PC-3 (cell line): ENCODE measurements at regions not wholly inside any gene's neighbourhood (a gene's known extent, or its start where the extent isn't known, plus 50 kb on each side); places are given as distances from the start of the nearest gene placed in this dataset.

Experiments used
- ATAC-seq: fragments of 200-7000 bp; cut with Tn5 transposase; 2 replicates; pipeline ENCODE4 v1.9.1; 2020; ENCODE audit warnings: mild to moderate bottlenecking, moderate library complexity
- BruUV-seq: library from RNA; stranded (reverse); fragments of 400-500 nt; replicated peaks from 2 replicates; lab custom pipeline; 2021; lab: Mats Ljungman, UMichigan
- CTCF ChIA-PET: fragments of 300-600 bp; sonication (Branson Sonifier 250); formaldehyde crosslinking; loops from one replicate; lab custom pipeline; 2022; ENCODE audit warnings: antibody characterized with exemption; lab: Charles Lee
- POLR2A ChIA-PET: fragments of 300-600 bp; sonication (Branson Sonifier 250); formaldehyde crosslinking; loops from one replicate; lab custom pipeline; 2022; ENCODE audit warnings: antibody characterized with exemption; ENCODE audit not compliant: unreplicated experiment; lab: Charles Lee
- DNase-seq: peaks from one replicate; pipeline ENCODE4 v3.0.0-alpha.2; 2015
- H2AFZ ChIP-seq: fragments of 300-600 bp; sonication (generic); 2 replicates; pipeline ENCODE4 v1.6.0; 2016; ENCODE audit warnings: antibody characterized with exemption, low read length
- H3F3A ChIP-seq: fragments of 300-600 bp; sonication (generic); one replicate; pipeline ENCODE4 v1.6.0; 2017; ENCODE audit warnings: antibody characterized with exemption, low read length, control low read depth, mild to moderate bottlenecking; ENCODE audit not compliant: unreplicated experiment
- H3K27ac ChIP-seq: fragments of 300-600 bp; sonication (generic); 2 replicates; pipeline ENCODE4 v1.5.1; 2016; ENCODE audit warnings: mild to moderate bottlenecking, low read length
- H3K27me3 ChIP-seq: fragments of 300-600 bp; sonication (generic); 2 replicates; pipeline ENCODE4 v1.6.1; 2016; ENCODE audit warnings: low read length, mixed read lengths
- H3K36me3 ChIP-seq: fragments of 300-600 bp; sonication (generic); 2 replicates; pipeline ENCODE4 v1.6.1; 2016; ENCODE audit warnings: low read depth, mixed run types, low read length, mixed read lengths
- H3K4me1 ChIP-seq: fragments of 300-600 bp; sonication (generic); 2 replicates; pipeline ENCODE4 v1.5.1; 2016; ENCODE audit warnings: low read length; ENCODE audit not compliant: insufficient read depth
- H3K4me2 ChIP-seq: fragments of 300-600 bp; sonication (generic); 2 replicates; pipeline ENCODE4 v1.6.0; 2016; ENCODE audit warnings: low read length
- H3K4me3 ChIP-seq: fragments of 300-600 bp; sonication (generic); 2 replicates; pipeline ENCODE4 v1.5.1; 2016; ENCODE audit warnings: mild to moderate bottlenecking, low read length, mixed read lengths
- H3K79me2 ChIP-seq: fragments of 300-600 bp; sonication (generic); 2 replicates; pipeline ENCODE4 v1.6.1; 2017; ENCODE audit warnings: low read length, mixed read lengths
- H3K9ac ChIP-seq: fragments of 300-600 bp; sonication (generic); 2 replicates; pipeline ENCODE4 v1.6.0; 2016; ENCODE audit warnings: mild to moderate bottlenecking, low read length
- H3K9me2 ChIP-seq: fragments of 300-600 bp; sonication (generic); replicated peaks from 2 replicates; pipeline ENCODE4 v1.6.1; 2016; ENCODE audit warnings: mixed run types, low read length, mixed read lengths
- H3K9me3 ChIP-seq: fragments of 300-600 bp; sonication (generic); 2 replicates; pipeline ENCODE4 v1.6.1; 2016; ENCODE audit warnings: low read length, mixed read lengths
- H4K20me1 ChIP-seq: fragments of 300-600 bp; sonication (generic); 2 replicates; pipeline ENCODE4 v1.6.1; 2016; ENCODE audit warnings: low read length, mixed read lengths
- EZH2 ChIP-seq: fragments of 300-600 bp; sonication (generic); IDR thresholded peaks from one replicate; pipeline ENCODE4 v1.6.1; 2017; ENCODE audit warnings: antibody characterized with exemption, mild to moderate bottlenecking, low read length; ENCODE audit not compliant: unreplicated experiment
- EZH2phosphoT487 ChIP-seq: fragments of 300-600 bp; sonication (generic); IDR thresholded peaks from 2 replicates; pipeline ENCODE4 v1.6.1; 2018; ENCODE audit warnings: mild to moderate bottlenecking, antibody characterized with exemption, low read length, borderline replicate concordance
- intact Hi-C: fragments of 100-400 bp; cut with micrococcal nuclease; formaldehyde crosslinking; loops from 2 replicates; pipeline ENCODE4 v1.9.0; 2023
- TF ChIP-seq, protein P1 (sequence below): fragments of 300-600 bp; sonication (generic); conservative IDR thresholded peaks from 2 replicates; pipeline ENCODE4 v1.5.1; 2017; ENCODE audit warnings: antibody characterized with exemption, low read depth, mild to moderate bottlenecking, low read length

DNA sequence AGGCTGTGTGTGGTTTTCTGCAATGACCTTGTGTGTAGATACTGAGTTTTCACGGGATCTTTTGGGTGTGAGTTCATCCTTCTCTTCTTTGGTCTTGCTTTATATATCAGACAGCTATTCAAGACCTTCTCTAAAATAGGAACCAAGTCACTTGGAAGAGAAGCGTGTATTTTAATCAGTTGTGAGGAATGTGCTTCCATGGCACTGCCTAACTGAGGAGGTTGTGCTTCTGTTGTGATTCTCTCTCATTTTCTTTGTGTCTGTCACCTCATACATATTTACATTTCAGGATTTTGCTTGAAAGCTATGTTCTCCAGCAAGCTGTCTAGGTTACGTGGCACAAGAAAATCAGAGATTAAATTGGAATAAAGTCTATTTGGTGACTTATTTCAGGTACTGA, 428.7 kb downstream of the QKI start:
- H3K4me1 ChIP-seq = no peaks in the 10 kb centered on the region
- H3K9me2 ChIP-seq = no peaks in the 10 kb centered on the region
- no peak for DNase-seq
- TF ChIP-seq, protein P1, sequence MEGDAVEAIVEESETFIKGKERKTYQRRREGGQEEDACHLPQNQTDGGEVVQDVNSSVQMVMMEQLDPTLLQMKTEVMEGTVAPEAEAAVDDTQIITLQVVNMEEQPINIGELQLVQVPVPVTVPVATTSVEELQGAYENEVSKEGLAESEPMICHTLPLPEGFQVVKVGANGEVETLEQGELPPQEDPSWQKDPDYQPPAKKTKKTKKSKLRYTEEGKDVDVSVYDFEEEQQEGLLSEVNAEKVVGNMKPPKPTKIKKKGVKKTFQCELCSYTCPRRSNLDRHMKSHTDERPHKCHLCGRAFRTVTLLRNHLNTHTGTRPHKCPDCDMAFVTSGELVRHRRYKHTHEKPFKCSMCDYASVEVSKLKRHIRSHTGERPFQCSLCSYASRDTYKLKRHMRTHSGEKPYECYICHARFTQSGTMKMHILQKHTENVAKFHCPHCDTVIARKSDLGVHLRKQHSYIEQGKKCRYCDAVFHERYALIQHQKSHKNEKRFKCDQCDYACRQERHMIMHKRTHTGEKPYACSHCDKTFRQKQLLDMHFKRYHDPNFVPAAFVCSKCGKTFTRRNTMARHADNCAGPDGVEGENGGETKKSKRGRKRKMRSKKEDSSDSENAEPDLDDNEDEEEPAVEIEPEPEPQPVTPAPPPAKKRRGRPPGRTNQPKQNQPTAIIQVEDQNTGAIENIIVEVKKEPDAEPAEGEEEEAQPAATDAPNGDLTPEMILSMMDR = no peak
- TF ChIP-seq EZH2phosphoT487 (no peak), EZH2 (no peak)
- H3K27ac ChIP-seq = no peak overlapping the region
- no peaks in the 10 kb centered on the region for H3F3A ChIP-seq
- H2AFZ ChIP-seq = no peak overlapping the region
- intact Hi-C loops = no loop called here
- no peaks in the 10 kb centered on the region for H3K36me3 ChIP-seq
- no peaks in the 10 kb centered on the region for H3K27me3 ChIP-seq
- ChIA-PET POLR2A (no interaction called here), CTCF (no interaction called here)
- no peak for ATAC-seq
- H3K4me2 ChIP-seq = no peak overlapping the region
- H4K20me1 ChIP-seq = no peaks in the 10 kb centered on the region
- BruUV-seq = no TSS peak
- no peaks in the 10 kb centered on the region for H3K9me3 ChIP-seq
- H3K79me2 ChIP-seq = no peaks in the 10 kb centered on the region
- no peak overlapping the region for H3K9ac ChIP-seq
- H3K4me3 ChIP-seq = no peak overlapping the region

DNA sequence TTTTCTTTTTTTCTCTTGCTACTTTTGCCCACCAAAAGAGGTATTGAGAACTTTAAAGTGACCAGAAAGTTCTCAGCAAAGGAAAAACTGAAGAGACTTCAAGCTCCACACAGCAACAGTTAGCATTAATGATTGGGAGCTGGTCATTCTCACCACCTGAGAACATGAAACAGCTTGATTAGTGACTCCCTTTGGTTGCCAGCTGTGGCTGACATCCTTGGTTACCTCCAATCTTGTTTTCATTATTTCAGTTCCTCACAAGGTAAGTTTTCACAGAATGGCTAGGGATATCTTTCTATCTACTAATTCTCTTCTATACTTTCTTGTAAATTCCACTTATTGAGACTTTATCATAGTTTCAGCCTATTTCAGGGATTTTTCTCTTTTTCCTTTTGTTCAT, 427.9 kb downstream of the QKI start:
- H3K36me3 ChIP-seq = no peaks in the 10 kb centered on the region
- no peak overlapping the region for H2AFZ ChIP-seq
- ChIA-PET CTCF (no interaction called here), POLR2A (no interaction called here)
- H3K9me2 ChIP-seq = no peaks in the 10 kb centered on the region
- 0 out of 2 replicates have a peak, but pooled peaks cover 3% of the 10 kb centered on the region for H3K27me3 ChIP-seq
- no peak overlapping the region for H3K9ac ChIP-seq
- BruUV-seq = no TSS peak
- DNase-seq (no peak), ATAC-seq (no peak)
- H3F3A ChIP-seq = no peaks in the 10 kb centered on the region
- no peak overlapping the region for H3K4me3 ChIP-seq
- H3K4me1 ChIP-seq = no peaks in the 10 kb centered on the region
- no peak overlapping the region for H3K27ac ChIP-seq
- no peak for TF ChIP-seq EZH2
- TF ChIP-seq, protein P1 = no peak
- TF ChIP-seq EZH2phosphoT487 = no peak
- H3K4me2 ChIP-seq = no peak overlapping the region
- H3K79me2 ChIP-seq = no peaks in the 10 kb centered on the region
- no peaks in the 10 kb centered on the region for H4K20me1 ChIP-seq
- intact Hi-C loops = no loop called here
- H3K9me3 ChIP-seq = no peaks in the 10 kb centered on the region

GRCh38 chr6:163841733-163842132, 427.2 kb downstream of the QKI start:
- Histone ChIP-seq H3K9ac (no peak overlapping the region), H4K20me1 (no peaks in the 10 kb centered on the region), H3K36me3 (no peaks in the 10 kb centered on the region), H2AFZ (no peak overlapping the region), H3K27me3 (0 out of 2 replicates have a peak, but pooled peaks cover 7% of the 10 kb centered on the region), H3K79me2 (no peaks in the 10 kb centered on the region), H3K4me3 (no peak overlapping the region), H3K9me3 (no peaks in the 10 kb centered on the region), H3K9me2 (no peaks in the 10 kb centered on the region), H3K4me2 (no peak overlapping the region), H3K27ac (no peak overlapping the region), H3K4me1 (no peaks in the 10 kb centered on the region), H3F3A (no peaks in the 10 kb centered on the region)
- ChIA-PET CTCF (no interaction called here), POLR2A (no interaction called here)
- ATAC-seq (no peak), DNase-seq (no peak)
- intact Hi-C loops = no loop called here
- no peak for TF ChIP-seq EZH2
- TF ChIP-seq EZH2phosphoT487 = no peak
- TF ChIP-seq, protein P1 = no peak
- BruUV-seq = no TSS peak
